ENCODE measurements at regions not wholly inside any gene's neighbourhood (a gene's known extent, or its start where the extent isn't known, plus 50 kb on each side); places are given as distances from the start of the nearest gene placed in this dataset.

DNA sequence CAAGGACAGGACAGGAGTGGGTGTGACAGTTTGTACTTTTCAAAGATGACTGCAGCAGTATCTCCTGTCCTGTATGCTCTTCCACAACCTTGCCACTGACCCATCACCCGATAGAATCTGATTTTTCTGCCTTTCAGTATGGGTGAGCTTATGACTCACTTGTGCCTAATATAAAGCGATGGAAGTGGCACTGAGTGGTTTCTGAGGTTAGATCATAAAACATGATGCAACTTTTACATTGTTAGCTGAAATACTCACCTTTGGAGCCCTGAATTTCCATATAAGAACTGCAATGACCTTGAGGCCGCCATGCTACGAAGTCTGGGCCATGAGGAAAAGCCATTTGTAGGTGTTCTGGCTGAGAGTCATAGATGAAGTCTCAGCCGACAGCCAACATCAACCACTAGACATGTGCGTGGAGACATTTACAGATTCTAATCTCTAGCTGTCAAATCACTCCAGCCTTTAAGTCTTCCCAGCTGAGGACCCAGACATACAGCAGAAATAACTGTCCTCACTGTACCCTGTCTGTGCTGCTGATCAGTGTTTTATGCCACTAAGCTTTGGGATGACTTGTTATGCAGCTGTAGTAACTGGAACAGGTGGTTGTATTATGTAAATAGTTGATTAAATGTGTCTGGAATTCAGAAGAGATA is 105.9 kb upstream of the ARHGAP20 start:
- DNase-seq: no peak

DNA sequence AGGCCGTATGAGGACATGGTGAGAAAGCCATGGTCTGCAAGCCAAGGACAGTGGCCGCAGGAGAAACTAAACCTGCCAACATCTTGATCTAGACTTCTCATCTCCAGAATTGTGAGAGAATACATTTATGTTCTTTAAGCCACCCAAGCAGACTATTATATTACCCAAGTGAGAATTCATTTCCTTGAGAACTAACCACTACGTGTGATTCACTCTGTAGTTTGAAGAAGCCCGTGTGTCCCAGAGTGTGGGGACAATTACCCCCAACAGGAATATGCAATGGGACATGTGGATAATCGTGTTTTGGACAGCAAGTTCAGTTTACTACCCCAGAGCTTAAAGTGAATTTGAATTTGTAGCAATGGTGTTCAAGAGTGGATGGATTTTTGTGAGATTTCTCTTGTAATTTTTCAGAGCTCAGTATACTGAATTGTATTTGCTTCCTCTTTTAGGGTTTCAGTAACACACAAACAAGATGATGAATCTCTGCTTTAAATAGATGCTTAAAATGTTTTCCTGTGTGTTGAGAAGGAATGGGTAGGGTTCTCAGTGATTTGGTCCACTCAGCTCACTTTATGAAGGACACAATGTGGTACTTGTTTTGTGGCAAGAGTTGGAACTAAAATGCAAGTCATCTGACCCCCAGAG is 100.0 kb upstream of the ARHGAP20 start:
- DNase-seq: no peak

DNA sequence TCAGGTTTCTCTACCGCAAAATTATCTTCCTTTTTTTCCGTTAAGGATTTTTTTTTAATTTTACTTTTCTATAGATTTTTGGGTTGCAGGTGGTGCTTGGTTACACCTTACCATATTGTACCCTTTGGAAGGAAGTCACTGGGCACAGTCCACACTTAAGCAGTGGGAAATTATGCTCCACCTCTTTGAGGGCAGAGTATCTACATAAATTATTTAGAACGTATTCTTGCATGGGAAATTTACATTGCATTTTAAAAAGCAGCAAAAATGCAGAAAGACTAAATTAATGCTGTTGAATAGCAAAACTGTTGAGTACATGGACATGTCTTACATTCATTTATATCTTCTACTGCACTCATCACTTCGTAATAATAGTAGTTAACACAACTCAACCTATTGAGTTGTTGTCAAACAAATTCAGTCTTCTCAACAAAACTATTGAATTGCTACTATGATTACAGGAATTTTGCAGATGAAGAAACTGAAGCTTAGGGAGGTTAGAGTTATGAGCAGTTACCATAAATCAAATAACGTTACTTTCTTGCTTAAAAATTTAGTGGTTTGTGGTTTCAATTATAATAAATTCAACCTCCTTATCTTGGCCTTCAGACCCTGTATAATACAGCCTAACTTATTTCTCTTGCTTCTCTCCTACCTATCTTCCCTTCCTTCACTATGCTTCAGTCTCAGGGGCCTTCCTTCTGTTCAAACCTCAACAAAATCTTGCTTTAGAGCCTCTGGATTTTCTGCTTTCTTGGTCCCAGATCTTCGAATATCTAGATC is 97.4 kb upstream of the ARHGAP20 start:
- DNase-seq: no peak

DNA sequence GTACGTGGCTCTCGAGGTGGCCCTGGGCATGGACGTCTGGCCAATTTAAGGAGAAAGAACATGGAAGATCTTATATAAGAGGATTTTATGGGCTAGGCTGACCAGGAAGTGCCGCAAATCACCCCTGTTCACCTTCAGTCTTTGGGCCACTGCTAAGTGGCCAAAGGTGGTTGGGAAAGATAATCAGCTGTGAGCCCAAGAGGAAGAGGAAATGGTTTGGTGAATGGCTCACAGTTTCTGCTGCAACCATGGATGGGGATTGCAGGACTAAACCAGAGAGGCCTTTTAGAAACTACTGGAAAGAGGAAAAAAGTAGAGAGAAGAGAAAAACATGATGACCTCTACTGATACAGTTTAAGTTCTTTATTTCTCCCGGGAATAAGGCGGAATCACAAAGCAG is 96.0 kb upstream of the ARHGAP20 start:
- no peak for DNase-seq

DNA sequence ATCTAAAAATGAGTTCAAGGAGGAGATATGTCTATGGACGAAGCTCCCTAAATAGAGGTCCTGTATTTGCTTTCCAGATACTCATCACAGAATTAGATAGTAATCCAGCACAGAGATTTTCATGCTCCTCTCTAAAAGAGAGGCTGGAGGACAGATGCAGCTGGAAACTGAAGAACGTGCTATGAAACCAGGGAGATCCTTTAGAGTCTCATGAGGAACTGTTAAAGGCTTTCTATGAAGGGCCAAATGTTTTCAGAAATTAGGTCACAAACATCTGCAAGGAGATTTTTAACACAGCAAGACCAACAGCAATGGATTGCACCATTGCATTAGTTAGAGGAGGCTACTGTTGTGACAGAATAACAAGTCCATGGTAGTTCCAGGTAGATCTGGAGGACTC is 95.6 kb upstream of the ARHGAP20 start:
- no peak for DNase-seq

DNA sequence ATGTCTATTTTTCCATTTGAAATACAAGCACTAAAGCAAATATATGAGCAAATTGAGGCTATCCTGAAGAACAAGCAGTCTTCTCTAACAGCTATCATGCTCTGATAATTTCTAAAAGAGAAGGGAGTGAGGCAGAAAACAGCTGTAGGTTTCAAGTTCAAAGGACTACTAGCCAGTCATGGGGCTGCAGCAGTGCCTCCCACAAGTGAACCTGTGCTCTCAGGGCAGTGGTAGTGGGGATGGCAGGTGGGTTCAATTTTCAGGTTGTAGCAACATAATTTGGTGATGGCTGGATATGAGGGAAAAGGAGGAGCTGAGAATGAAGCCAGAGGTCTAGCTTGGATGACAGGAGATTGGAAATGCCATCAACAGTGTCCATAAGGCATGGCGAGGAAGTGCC is 93.5 kb upstream of the ARHGAP20 start:
- DNase-seq: no peak

DNA sequence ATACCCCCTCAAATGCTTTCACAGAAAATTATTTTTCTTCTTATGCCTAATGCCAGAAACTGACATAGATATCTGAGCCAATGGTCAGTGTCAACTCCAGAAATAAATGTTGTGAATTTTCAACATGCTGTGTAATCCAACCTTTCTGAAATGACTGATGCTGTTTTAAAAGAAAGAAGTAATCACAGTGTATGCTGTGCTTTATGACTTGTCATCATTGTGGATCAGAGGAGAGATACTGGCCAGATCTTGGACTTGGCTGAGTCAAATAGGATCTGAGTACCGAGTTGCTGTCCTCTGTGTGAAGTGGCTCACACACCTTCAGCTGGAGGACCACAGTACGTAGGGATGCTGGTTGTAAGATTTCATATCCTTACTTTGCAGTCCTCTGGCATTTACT is 89.9 kb upstream of the ARHGAP20 start:
- DNase-seq: no peak

DNA sequence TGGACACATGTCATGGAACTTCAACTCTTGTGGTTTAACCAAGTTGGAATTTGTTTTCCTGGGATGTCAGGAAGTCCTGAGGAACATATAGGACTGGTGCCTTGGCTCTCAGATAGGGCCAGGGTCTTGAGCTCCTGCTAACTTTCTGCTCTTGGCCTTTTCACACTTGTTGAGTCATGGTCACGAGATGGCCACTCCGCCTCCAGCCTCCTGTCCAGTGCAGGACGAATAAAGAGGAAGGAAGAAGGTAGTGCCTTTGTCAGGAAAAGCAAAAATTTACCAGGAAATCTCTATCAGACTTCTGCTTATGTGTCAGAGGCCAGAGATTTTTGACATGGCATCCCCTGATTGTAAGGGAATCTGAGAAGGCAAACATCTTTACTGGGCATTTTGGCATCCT is 89.1 kb upstream of the ARHGAP20 start:
- DNase-seq: no peak

DNA sequence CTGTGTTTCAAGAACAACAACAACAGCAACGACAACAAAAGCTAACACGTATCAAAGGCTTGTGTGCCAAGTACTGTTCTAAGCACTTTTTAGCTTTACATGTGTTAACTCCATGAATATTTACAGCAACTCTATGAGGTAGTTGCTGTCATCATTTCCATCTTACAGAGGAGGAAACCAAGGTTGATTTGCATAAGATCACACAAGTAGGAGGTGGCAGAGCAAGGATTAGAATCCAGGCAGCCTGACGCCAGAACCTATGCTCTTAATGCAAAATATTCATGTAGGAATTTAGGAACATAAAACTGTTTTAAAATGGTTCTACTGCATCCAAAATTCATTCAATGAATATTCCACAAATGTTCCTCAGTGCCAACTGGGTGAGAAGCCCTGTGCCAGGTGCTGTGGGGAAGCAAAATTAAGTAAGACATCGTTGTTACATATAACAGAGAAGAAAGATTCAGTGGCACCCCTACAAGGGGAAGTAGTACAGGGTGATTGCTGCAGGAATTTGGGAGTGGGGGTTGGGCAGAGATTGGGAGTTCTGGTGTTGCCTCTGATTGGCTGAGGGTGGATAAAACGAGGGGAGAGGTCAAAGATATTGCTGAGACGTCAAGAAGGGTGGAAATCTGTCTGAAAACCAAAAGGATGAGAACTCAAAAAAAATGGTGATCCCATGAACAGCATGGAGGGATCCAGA is 86.1 kb upstream of the ARHGAP20 start:
- no peak for DNase-seq

DNA sequence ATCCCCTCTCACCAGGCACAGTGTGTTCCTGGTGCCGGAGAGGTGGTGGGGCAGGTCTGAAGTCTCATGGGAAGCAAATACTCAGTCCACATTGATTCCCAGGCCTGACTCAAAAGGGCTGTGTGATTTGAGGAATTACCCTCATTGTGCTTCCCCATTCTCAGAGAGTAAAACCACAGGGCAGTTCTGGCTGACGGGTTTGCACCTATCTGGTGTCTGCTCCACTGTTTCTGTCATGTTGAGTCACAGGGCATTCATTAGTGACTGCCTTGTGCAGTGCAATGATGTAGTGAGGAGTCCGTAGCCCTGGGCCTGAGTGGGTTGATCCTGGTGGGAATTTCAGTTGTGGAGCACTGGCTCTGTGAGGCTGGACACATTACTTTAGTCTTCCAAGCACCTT is 85.2 kb upstream of the ARHGAP20 start:
- no peak for DNase-seq

DNA sequence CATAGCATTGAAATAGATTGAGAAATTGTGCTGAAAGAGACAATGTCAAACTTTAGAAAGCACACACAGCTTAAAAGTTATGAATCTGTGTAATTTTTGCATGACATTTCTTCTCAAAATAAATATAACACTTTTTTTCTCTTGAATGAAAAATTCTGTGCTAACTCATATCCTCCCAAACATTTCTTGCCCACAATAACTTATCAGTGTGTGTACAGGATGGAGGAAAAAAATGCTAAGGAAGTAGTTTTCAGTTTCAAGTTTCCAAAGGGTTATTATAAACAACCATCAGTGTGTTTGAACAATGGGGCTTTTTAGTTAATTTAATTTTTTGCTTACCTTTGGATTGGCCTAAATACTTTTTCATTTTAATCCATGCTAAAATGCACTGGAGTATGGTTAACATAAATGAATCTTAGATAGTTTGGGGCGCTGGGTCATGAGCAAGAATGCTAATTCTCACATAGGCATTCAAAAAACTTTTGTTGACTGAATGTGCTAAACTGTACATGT is 82.9 kb upstream of the ARHGAP20 start:
- DNase-seq: no peak

DNA sequence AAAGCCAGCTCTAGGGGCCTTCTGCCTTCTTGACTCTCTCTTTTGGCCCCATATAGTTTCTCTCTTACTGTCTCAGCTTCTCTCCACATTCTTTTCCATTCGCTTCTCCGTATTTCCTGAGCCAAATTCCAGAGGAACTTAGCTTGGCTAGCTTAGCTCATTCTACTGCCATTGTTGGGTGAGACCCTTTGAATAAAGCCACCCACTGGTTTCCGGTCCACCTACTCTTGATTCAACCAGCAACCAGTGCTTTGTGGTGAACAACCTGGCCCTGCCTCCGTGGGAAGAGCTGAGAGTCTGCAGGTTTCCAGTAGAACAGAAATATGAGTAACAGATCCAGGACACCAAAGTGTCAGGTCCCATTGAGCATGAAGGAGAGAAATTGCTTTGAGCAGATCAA is 81.3 kb upstream of the ARHGAP20 start:
- DNase-seq: no peak

DNA sequence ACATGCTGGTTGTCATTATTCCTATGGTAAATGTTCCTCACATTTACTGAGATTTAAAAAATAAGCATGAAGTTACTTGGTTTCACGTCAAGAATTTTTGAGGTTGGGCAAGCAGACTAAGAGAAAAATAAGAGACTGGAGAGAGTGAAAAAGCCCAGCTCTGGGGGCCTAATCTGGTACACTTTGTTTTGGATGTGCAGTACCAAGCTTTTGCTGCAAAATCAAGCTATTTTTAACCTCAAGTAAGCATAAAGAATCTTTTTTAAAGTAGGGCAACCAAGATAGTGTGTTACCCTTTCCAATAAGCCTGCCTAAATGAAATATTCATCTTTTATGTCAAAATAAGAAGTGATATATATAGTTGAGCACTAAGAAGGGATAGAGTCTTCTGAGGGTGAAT is 79.4 kb upstream of the ARHGAP20 start:
- no peak for DNase-seq

DNA sequence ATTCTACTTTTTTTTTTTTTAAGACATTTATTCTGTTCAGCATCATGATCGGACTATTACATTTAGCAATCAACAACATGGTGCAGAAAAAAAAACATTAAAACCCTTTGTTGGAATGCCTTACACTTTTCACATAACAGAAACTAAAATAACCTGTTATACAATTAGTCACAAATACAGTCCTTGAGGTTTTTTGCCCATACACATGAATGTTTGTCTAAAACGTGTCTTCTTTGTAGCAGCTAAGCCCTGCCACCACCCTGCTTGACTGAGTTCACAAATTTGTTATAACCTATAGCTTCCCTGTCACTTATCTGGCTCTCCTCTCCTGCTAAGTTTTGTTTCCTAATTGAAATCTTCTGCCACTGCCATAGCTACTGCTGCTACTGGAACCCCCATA is 75.4 kb upstream of the ARHGAP20 start:
- DNase-seq: no peak

DNA sequence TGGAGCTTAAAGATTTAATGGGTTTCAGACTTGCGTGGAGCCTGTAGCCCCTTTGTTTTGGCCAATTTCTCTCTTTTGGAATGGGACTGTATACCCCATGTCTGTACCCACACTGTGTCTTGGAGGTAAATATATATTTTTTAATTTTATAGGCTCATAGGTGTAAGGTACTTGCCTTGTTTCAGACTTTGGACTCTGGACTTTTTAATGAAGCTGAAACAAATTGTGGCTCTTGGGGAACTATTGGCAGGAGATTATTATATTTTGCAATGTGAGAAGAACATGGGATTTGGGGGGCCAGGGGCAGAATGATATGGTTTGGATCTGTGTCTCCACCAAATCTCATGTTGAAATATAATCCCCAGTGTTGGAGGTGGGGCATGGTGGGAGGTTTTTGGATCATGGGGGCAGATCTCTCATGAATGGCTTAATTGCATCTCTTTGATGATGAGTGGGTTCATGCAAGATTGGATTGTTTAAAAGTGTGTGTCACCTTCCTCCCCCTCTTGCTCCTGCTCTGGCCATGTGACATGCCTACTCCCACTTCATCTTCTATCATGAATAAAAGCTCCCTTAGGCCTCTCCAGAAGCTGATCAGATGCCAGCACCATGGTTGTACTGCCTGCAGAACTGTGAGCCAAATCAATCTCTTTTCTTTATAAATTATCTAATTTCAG is 74.1 kb upstream of the ARHGAP20 start:
- no peak for DNase-seq

DNA sequence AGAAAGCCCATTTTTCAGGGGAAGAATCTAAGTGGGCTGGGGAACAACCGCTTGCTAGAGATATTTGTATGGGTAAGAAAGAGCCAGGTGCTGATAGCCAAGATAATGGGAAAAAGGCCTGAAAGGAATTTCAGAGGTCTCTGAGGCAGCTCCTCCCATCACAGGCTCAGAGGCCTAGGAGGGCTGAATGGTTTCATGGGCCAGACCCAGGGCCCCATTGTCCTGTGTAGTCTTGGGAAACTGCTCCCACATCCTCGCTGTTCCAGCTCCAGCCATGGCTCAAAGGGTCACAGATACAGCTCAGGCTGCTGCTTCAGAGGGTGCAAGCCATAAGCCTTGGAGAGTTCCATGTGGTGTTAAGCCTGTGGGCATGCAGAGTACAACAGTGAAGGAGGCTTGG is 73.2 kb upstream of the ARHGAP20 start:
- no peak for DNase-seq

DNA sequence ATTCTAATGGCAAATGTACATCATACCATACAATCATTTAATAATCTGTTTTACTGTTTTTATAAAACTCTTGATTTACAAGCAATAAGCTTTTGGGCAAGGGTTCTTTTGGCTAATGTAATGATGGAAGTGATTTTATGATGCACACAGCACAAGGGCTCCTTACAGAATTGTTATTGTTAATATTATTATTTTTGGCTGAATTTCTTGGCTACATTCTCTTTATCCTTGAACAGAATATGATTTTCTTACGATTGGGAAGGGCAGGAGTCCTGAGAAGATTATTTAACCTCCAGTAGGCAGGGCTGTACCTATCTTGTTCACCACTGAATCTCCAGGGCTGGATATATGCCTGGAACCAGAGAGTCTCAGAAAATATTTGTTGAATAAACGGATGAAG is 70.4 kb upstream of the ARHGAP20 start:
- DNase-seq: no peak

DNA sequence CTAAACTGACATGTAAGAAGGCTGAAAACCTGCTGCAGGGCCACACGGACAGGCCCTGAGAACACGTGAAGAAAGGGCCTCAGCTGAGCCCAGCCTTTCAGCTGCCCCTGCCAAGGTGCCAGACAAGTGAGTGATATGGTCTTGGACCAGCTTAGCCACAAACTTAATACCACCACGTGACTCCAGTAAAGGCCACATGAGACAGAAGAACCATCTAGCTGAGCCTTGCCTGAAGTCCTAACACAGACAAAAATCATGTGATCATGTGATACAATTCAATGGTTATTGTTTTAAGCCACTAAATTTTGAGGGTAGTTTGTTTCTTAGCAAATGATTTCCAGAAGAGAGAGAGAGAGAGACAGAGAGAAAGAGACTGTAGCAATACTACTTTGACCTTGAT is 66.9 kb upstream of the ARHGAP20 start:
- DNase-seq: no peak

DNA sequence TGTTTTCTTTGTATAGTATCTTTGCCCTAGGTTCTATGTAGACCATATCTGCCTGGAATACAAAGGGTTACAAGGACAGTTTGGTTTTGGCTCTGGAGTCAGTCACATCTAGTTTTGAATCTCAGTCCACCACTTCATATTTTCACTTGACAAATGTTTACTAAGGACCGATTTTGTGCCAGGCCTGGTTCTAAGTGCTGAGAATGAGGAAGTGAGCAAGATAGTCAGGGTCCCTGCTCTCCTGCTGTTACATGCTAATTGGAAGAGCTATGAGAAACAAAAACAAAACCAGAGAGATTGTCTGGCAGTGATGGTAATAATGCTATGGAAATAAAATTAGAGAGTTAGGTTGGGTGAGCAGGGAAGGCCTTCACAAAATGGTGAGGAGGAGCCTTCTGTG is 66.1 kb upstream of the ARHGAP20 start:
- no peak for DNase-seq

DNA sequence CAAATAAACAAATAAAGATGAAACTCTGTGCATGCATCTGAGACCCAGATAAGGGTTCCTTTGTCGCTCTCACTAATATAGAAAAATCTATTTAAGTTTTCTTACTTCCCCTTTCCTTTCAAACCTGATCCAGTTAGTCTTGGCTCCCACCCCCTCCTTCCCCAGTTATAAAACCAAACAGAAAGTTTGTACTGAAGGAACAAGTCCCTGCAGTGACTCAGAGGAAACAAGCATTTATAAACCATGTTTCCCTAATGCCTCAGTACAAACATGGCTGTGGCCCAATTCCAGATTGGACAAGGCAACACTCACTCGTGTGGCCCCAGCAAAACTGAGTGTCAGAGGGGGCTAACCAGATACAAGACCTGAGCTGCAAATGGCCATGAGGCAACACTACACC is 65.5 kb upstream of the ARHGAP20 start:
- no peak for DNase-seq

DNA sequence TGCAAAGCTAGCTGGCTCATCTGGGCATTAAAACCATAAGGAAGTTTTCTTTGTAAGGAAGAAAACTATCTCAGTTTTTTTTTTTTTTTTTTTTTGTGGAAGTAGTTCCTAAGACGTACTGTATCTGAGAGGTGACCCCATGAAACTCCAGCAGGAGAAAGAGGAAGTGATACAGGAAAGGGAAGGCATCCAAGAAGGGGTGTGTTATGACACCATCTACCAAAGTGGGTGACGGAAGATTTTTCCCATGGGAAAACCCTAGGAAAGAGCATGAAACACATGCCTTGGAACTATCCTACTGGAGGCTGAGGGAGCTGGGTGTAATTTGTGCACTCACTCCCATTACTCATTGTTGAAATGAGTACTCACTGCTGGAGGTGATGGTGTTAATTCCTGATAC is 63.8 kb upstream of the ARHGAP20 start:
- DNase-seq: no peak

DNA sequence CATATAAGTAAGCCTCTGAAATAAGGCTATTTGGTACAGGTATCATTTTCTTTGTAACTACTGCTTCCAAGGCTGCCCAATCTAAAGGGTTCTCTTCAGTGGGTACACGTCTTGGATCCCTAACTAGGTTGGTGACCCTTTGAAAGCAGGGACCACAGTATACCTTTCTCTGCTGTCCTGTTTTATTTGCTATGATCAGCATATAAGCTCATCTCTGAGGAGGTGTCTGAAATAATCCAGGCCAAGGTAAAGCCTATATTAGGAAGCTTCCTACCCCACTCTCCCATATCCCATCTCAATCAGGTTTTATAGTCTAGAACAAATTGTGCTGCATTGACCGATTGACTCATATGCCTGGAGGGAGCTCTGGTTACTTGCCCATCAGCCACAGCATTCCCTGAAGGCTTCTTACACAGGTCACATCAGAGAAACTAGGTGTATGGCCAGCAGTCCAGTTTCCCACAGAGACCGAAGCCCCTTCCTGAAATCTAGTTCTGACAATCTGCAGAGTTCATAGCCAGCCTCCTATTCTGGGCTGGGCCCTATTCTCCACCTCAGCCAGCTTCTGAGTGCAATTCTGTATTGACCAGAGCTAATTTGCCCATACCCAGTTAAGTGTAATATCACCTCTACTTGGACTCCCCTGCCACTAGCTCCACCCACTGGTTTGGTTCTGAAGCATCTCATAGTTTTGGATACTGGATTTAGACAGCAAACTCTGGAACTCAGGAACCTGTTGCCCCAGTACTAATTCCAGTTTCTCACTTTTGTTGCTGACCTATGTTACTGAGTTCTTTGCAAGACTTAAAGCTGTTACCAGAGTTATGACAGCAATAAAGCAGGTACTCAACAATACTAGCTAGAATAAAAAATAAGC is 62.1 kb upstream of the ARHGAP20 start:
- DNase-seq: no peak

All from cerebellar nuclear complex (tissue), 1 donor.